A549 (cell line): ENCODE measurements at regions not wholly inside any gene's neighbourhood (a gene's known extent, or its start where the extent isn't known, plus 50 kb on each side); places are given as distances from the start of the nearest gene placed in this dataset.

Experiments used
- CHD4 ChIP-seq: fragments of 200-600 bp; sonication (generic); IDR thresholded peaks from 2 replicates; pipeline ENCODE4 v1.6.1; 2016; ENCODE audit warnings: antibody characterized with exemption, mild to moderate bottlenecking, borderline replicate concordance
- EP300 ChIP-seq, 2 experiments: fragments of >200 bp; sonication (Bioruptor Twin); formaldehyde crosslinking; IDR thresholded peaks; 2 replicates in 1 of 2; 3 replicates in 1 of 2; pipeline ENCODE4 v1.6.1; 2016 to 2017
- JUNB ChIP-seq: fragments of >200 bp; sonication (Bioruptor Twin); formaldehyde crosslinking; IDR thresholded peaks from 2 replicates; pipeline ENCODE4 v1.6.1; 2016
- KDM1A ChIP-seq: fragments of 200-600 bp; sonication (generic); IDR thresholded peaks from 2 replicates; pipeline ENCODE4 v1.6.1; 2016; ENCODE audit warnings: low read depth, mild to moderate bottlenecking
- POLR2A ChIP-seq: IDR thresholded peaks from 2 replicates; pipeline ENCODE4 v1.6.1; 2012; ENCODE audit warnings: mild to moderate bottlenecking, low read length
- RCOR1 ChIP-seq: fragments of 150-350 bp; IDR thresholded peaks from 2 replicates; pipeline ENCODE4 v1.6.1; 2014; ENCODE audit warnings: antibody characterized with exemption, low read length, low read depth
- RNF2 ChIP-seq: fragments of 200-600 bp; sonication (generic); IDR thresholded peaks from 2 replicates; pipeline ENCODE4 v1.6.1; 2016; ENCODE audit warnings: low read depth, mild to moderate bottlenecking, antibody characterized with exemption, moderate library complexity, borderline replicate concordance
- SMC3 ChIP-seq: fragments of >200 bp; sonication (Bioruptor Twin); formaldehyde crosslinking; IDR thresholded peaks from 3 replicates; pipeline ENCODE4 v1.6.1; 2018; ENCODE audit warnings: inconsistent platforms
- ZFP36 ChIP-seq: fragments of 450-650 bp; IDR thresholded peaks from 2 replicates; pipeline ENCODE4 v1.6.1; 2014; ENCODE audit warnings: borderline replicate concordance; ENCODE audit not compliant: partially characterized antibody
- TF ChIP-seq, protein P1 (sequence below): fragments of >200 bp; sonication (Bioruptor Twin); formaldehyde crosslinking; IDR thresholded peaks from 3 replicates; pipeline ENCODE4 v1.5.1; 2016
- TF ChIP-seq, protein P2 (sequence below): IDR thresholded peaks from 2 replicates; pipeline ENCODE4 v1.6.1; 2012; ENCODE audit warnings: low read depth, borderline replicate concordance
- TF ChIP-seq, protein P3 (sequence below): fragments of 450-650 bp; IDR thresholded peaks from 2 replicates; pipeline ENCODE4 v1.6.1; 2014; ENCODE audit warnings: antibody characterized with exemption

DNA sequence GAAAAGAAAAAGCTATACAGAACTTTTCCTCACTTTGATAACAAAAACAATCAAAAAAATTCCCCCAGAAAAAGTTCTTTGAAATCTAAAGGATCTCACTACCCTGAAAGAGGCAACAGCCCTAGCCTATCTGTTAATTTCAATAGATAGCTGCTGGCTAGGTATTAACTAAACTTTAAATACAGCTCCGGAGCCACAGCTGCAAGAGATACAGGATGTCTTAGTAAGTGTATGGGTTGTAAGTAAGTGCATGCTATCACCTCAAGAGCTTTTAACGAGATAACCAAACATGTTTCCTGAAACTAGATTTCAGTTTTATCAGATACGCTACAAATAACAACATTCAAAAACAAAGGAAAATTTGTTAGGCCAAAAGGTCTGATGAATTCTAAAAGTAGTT lies 148.4 kb downstream of the KLF12 start:
- TF ChIP-seq, protein P1, sequence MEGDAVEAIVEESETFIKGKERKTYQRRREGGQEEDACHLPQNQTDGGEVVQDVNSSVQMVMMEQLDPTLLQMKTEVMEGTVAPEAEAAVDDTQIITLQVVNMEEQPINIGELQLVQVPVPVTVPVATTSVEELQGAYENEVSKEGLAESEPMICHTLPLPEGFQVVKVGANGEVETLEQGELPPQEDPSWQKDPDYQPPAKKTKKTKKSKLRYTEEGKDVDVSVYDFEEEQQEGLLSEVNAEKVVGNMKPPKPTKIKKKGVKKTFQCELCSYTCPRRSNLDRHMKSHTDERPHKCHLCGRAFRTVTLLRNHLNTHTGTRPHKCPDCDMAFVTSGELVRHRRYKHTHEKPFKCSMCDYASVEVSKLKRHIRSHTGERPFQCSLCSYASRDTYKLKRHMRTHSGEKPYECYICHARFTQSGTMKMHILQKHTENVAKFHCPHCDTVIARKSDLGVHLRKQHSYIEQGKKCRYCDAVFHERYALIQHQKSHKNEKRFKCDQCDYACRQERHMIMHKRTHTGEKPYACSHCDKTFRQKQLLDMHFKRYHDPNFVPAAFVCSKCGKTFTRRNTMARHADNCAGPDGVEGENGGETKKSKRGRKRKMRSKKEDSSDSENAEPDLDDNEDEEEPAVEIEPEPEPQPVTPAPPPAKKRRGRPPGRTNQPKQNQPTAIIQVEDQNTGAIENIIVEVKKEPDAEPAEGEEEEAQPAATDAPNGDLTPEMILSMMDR = no peak
- TF ChIP-seq RNF2 = no peak
- no peak for TF ChIP-seq POLR2A
- TF ChIP-seq JUNB = no peak
- TF ChIP-seq EP300 (IDR thresholded peaks at IDR 0.05) = no peak
- TF ChIP-seq SMC3 = no peak
- TF ChIP-seq, protein P2, sequence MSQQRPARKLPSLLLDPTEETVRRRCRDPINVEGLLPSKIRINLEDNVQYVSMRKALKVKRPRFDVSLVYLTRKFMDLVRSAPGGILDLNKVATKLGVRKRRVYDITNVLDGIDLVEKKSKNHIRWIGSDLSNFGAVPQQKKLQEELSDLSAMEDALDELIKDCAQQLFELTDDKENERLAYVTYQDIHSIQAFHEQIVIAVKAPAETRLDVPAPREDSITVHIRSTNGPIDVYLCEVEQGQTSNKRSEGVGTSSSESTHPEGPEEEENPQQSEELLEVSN = no peak
- TF ChIP-seq CHD4 = no peak
- no peak for TF ChIP-seq RCOR1
- TF ChIP-seq, protein P3, sequence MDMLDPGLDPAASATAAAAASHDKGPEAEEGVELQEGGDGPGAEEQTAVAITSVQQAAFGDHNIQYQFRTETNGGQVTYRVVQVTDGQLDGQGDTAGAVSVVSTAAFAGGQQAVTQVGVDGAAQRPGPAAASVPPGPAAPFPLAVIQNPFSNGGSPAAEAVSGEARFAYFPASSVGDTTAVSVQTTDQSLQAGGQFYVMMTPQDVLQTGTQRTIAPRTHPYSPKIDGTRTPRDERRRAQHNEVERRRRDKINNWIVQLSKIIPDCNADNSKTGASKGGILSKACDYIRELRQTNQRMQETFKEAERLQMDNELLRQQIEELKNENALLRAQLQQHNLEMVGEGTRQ = no peak
- TF ChIP-seq KDM1A = no peak
- TF ChIP-seq ZFP36 = no peak
